B cell (primary cell): ENCODE measurements at regions not wholly inside any gene's neighbourhood (a gene's known extent, or its start where the extent isn't known, plus 50 kb on each side); places are given as distances from the start of the nearest gene placed in this dataset.

Source experiments
- ATAC-seq: fragments of 200-7000 bp; cut with Tn5 transposase; one replicate; pipeline ENCODE4 v1.10.0; 2021; ENCODE audit warnings: low read depth, mild to moderate bottlenecking, moderate number of reproducible peaks, moderate library complexity
- CTCF ChIA-PET: fragments of 350-600 bp; sonication (Branson Sonifier 250); formaldehyde crosslinking; loops from one replicate; lab custom pipeline; 2021; ENCODE audit warnings: antibody characterized with exemption, inconsistent platforms; lab: Charles Lee
- POLR2A ChIA-PET: fragments of 350-600 bp; sonication (Branson Sonifier 250); formaldehyde crosslinking; loops from one replicate; lab custom pipeline; 2021; ENCODE audit warnings: antibody characterized with exemption; lab: Charles Lee
- DNase-seq: peaks from one replicate; pipeline ENCODE4 v3.0.0; 2013
- H2AFZ ChIP-seq: 2 replicates; pipeline ENCODE4 v1.6.1; 2012; ENCODE audit warnings: mild to moderate bottlenecking, low read depth, low read length; ENCODE audit not compliant: insufficient read depth, poor library complexity, severe bottlenecking
- H3K27ac ChIP-seq, 2 donors: 1 replicate in 1 of 2; 2 replicates in 1 of 2; pipeline ENCODE4 v1.5.1; 2012 to 2013; ENCODE audit warnings: low read length in 2 of 2, mild to moderate bottlenecking in 2 of 2, moderate library complexity in 1 of 2
- H3K27me3 ChIP-seq, 4 experiments: fragments of 200-600 bp in 1 of 4; sonication (generic) in 1 of 4; replicated peaks in 1 of 4; 1 replicate in 2 of 4; 2 replicates in 2 of 4; pipeline versions ENCODE4 v1.6.1 to v1.7.0; 2013 to 2016; ENCODE audit warnings: low read length in 3 of 4, mild to moderate bottlenecking in 2 of 4, mixed read lengths in 1 of 4, moderate library complexity in 1 of 4; ENCODE audit not compliant: insufficient read depth in 4 of 4, control insufficient read depth in 3 of 4; ENCODE audit errors: control extremely low read depth in 1 of 4
- H3K36me3 ChIP-seq, 2 experiments: replicated peaks in 1 of 2; 1 replicate in 1 of 2; 2 replicates in 1 of 2; pipeline versions ENCODE4 v1.6.1 to v1.7.1; 2013; ENCODE audit warnings: low read length in 1 of 2; ENCODE audit not compliant: insufficient read depth in 2 of 2, control insufficient read depth in 1 of 2; ENCODE audit errors: control extremely low read depth in 1 of 2, extremely low read depth in 1 of 2
- H3K4me1 ChIP-seq, 2 donors: fragments of 200-600 bp in 1 of 2; sonication (generic) in 1 of 2; 1 replicate in 1 of 2; 2 replicates in 1 of 2; pipeline versions ENCODE4 v1.5.1 to v1.6.1; 2013 to 2017; ENCODE audit warnings: low read length in 2 of 2; ENCODE audit not compliant: control insufficient read depth in 2 of 2, insufficient read depth in 2 of 2
- H3K4me2 ChIP-seq: replicated peaks from 2 replicates; pipeline ENCODE3; 2012; ENCODE audit warnings: mild to moderate bottlenecking, low read depth, low read length; ENCODE audit not compliant: poor library complexity, severe bottlenecking
- H3K4me3 ChIP-seq, 5 experiments: fragments of 200-600 bp in 1 of 5; sonication (generic) in 1 of 5; 1 replicate in 3 of 5; 2 replicates in 2 of 5; pipeline versions ENCODE4 v1.5.1 to v1.7.0; 2011 to 2016; ENCODE audit warnings: low read length in 4 of 5, mild to moderate bottlenecking in 4 of 5, low read depth in 2 of 5, control low read depth in 1 of 5, moderate library complexity in 1 of 5; ENCODE audit not compliant: insufficient read depth in 1 of 5; ENCODE audit errors: control extremely low read depth in 1 of 5, extremely low read depth in 1 of 5
- H3K79me2 ChIP-seq: fragments of 200-600 bp; sonication (generic); one replicate; pipeline ENCODE4 v1.6.0; 2016; ENCODE audit warnings: low read length; ENCODE audit not compliant: control insufficient read depth, insufficient read depth
- H3K9ac ChIP-seq: fragments of 200-600 bp; sonication (generic); 2 replicates; pipeline ENCODE4 v1.6.1; 2017; ENCODE audit warnings: mild to moderate bottlenecking, low read length, moderate library complexity
- H3K9me3 ChIP-seq, 3 donors: one replicate each; pipeline versions ENCODE4 v1.6.1 to v1.7.1; 2013; ENCODE audit warnings: low read length in 2 of 3; ENCODE audit not compliant: control insufficient read depth in 2 of 3, insufficient read depth in 1 of 3; ENCODE audit errors: control extremely low read depth in 1 of 3
- H4K20me1 ChIP-seq: 2 replicates; pipeline ENCODE4 v1.6.0; 2012; ENCODE audit warnings: mild to moderate bottlenecking, low read length; ENCODE audit not compliant: insufficient read depth, control insufficient read depth, poor library complexity, severe bottlenecking
- H3K27ac Mint-ChIP-seq: one replicate; pipeline ENCODE4 v1.8.0; 2021; ENCODE audit warnings: mixed read lengths
- H3K27me3 Mint-ChIP-seq: one replicate; pipeline ENCODE4 v1.8.0; 2021; ENCODE audit warnings: mixed read lengths
- H3K4me1 Mint-ChIP-seq: one replicate; pipeline ENCODE4 v1.8.0; 2021; ENCODE audit warnings: mixed read lengths
- H3K4me3 Mint-ChIP-seq: one replicate; pipeline ENCODE4 v1.8.0; 2021; ENCODE audit warnings: mixed read lengths
- H3K9me3 Mint-ChIP-seq: one replicate; pipeline ENCODE4 v1.8.0; 2022; ENCODE audit warnings: mixed read lengths; ENCODE audit not compliant: insufficient read depth
- CTCF ChIP-seq: fragments of 200-600 bp; IDR thresholded peaks from one replicate; pipeline ENCODE4 v1.8.0; 2022; ENCODE audit warnings: antibody characterized with exemption, mild to moderate bottlenecking
- EZH2 ChIP-seq: IDR thresholded peaks from 2 replicates; pipeline ENCODE4 v1.6.1; 2012; ENCODE audit warnings: borderline replicate concordance, low read depth, mild to moderate bottlenecking, moderate library complexity, low read length; ENCODE audit not compliant: insufficient read depth, poor library complexity, severe bottlenecking
- WGBS: methylation state at CpG from one replicate; pipeline ENCODE4 v1.1.5; 2013; ENCODE audit warnings: missing lambda C conversion rate; ENCODE audit not compliant: insufficient coverage; 5-methylcytosine and 5-hydroxymethylcytosine counted together
- intact Hi-C: fragments of 100-400 bp; cut with micrococcal nuclease; formaldehyde crosslinking; loops from one replicate; pipeline ENCODE4 v1.10.0; 2022

DNA sequence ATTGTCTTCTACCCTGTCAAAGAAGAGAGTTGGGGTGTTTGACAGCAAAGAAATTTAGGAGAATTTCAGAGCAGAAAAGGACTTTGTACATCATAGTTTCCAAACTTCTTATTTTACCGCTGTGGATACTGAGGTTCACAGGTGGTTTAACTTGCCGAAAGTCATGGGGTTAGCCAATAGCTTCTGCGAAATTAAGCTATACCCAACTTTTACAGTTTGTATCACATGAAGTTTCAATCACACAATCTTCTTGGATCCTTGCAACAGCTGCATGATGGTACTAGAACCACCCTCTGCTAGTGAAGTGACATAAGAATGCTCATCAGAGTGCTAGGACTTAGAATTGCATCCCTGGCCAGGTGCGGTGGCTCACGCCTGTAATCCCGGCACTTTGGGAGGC, 345.5 kb downstream of the CD83 start:
- Histone ChIP-seq H3K9ac (no peak overlapping the region), H3K4me3 (no peak overlapping the region), H3K36me3 (peaks cover 0 to 2% of the 10 kb centered on the region in 2 experiments), H2AFZ (no peak overlapping the region), H3K27ac (no peak overlapping the region), H3K79me2 (no peaks in the 10 kb centered on the region), H3K4me1 (no peaks in the 10 kb centered on the region), H4K20me1 (no peaks in the 10 kb centered on the region), H3K4me2 (no peak overlapping the region), H3K27me3 (no peaks in the 10 kb centered on the region), H3K9me3 (peaks cover 2 to 9% (median 3%) of the 10 kb centered on the region in 3 donors)
- DNase-seq (no peak), ATAC-seq (no peak)
- no peak for TF ChIP-seq EZH2
- no peak for TF ChIP-seq CTCF
- no peak overlapping the region for H3K4me3 Mint-ChIP-seq
- peaks cover 9% of the 10 kb centered on the region for H3K4me1 Mint-ChIP-seq
- H3K27ac Mint-ChIP-seq = no peak overlapping the region
- WGBS = 100% methylated on average over 3 of the region's 6 CpGs
- intact Hi-C loops = no loop called here
- no peaks in the 10 kb centered on the region for H3K27me3 Mint-ChIP-seq
- H3K9me3 Mint-ChIP-seq = peaks cover 3% of the 10 kb centered on the region
- ChIA-PET CTCF (interaction anchor here (0.6 kb wide), 1 partner anchor 17 kb away, joined by 3 read pairs; no protein-coding TSS in a partner anchor), POLR2A (no interaction called here)

DNA sequence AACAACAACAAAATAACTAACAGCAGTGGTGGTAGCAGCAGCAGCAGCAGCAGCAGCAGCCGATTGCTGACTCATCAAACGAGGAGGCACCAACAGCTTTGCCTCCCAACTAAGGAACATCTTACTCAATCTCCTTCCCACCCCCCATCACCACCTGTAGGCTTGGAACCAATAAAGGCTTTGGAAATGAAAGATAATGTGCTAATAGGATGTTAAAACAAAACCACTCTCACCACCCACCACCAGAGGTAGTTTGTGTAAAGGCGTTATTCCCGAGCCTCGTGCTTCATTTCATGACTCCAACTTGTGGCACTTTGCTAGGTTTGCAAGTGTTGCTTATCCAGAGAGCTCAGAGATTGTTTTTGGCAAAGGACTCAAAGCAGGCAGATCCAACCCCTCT, 346.5 kb downstream of the CD83 start:
- H3K9me3 ChIP-seq = peaks cover 4 to 14% (median 8%) of the 10 kb centered on the region in 3 donors
- peaks cover 0 to 2% of the 10 kb centered on the region in 2 experiments for H3K36me3 ChIP-seq
- DNase-seq (no peak), ATAC-seq (no peak)
- H4K20me1 ChIP-seq = no peaks in the 10 kb centered on the region
- no peak for TF ChIP-seq CTCF
- TF ChIP-seq EZH2 = no peak
- CTCF ChIA-PET = no interaction called here
- H3K9ac ChIP-seq = no peak overlapping the region
- no peak overlapping the region for H3K27ac ChIP-seq
- H3K4me1 Mint-ChIP-seq = peaks cover 2% of the 10 kb centered on the region
- H3K79me2 ChIP-seq = no peaks in the 10 kb centered on the region
- no peak overlapping the region for H2AFZ ChIP-seq
- no peak overlapping the region for H3K4me3 Mint-ChIP-seq
- no CpG with 5 or more reads among the region's 5 CpGs for WGBS
- no peaks in the 10 kb centered on the region for H3K4me1 ChIP-seq
- H3K27me3 ChIP-seq = no peaks in the 10 kb centered on the region
- intact Hi-C loops = no loop called here
- H3K9me3 Mint-ChIP-seq = peaks cover 8% of the 10 kb centered on the region
- H3K27me3 Mint-ChIP-seq = no peaks in the 10 kb centered on the region
- H3K27ac Mint-ChIP-seq = no peak overlapping the region
- H3K4me3 ChIP-seq = no peak overlapping the region
- POLR2A ChIA-PET = no interaction called here
- H3K4me2 ChIP-seq = no peak overlapping the region
